AG20443 (cell line): ENCODE measurements at regions not wholly inside any gene's neighbourhood (a gene's known extent, or its start where the extent isn't known, plus 50 kb on each side); places are given as distances from the start of the nearest gene placed in this dataset.
A peak's percentile ranks its signal among the peaks of the same experiment; 100 is the strongest.

Experiments
- DNase-seq: peaks from one replicate; pipeline ENCODE4 v3.0.0; 2012; ENCODE audit warnings: low spot score, mixed read lengths

GRCh38 chr9:126093771-126094170 is 232.9 kb upstream of the MVB12B start:
- DNase-seq: no peak

DNA sequence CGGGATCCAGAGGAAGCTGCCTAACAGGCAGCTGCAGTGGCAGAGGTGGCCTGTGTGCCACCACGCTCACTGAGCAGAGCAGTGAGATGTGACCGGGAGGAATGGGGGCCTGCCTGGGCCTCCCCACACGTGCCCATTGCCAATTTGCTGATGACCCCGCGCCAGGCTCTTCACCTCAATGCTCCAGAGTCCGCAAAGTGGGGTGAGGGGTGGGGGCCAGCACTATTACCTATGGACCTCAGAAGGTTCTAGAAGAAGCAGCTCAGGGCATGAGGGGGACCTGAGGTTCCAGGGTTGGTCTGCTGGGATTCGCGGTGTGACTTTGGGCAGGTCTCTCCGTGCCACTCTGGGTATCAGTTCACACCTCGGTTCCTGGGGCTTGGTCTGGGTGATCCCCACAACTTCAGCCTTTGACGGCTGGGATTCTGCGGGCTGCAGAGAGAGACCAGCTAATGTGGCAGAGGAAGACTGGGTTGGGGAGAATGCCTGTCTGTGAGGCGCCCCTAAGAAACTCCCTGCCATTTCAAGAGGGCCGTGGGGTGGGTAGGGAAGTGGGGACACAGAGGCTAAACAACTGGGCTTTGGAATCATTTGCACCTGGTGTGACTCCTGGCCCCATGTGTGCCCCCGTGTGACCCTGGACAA is 231.0 kb upstream of the MVB12B start:
- DNase-seq: no peak

DNA sequence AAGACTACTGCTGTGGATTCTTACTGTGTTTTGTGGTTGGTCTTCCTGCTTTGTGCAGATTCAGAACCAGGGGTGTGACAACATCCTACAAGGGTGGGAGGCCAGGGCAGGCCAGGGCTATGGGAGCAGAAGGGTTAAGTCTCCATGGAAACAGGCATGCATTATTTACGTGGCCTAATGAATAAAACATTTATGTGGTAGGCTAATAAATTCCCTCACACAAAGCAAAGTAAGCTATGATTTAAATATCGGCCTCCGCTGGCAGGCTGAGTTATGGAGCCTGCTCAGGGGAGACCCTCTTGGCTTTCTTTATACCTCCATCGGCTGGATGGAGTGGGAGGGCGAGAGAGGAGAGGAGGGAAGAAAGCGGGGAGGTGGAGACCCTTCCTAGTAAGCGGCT is 230.3 kb upstream of the MVB12B start:
- DNase-seq: no peak

- DNase-seq: no peak
These were observed 228.9 kb upstream of the MVB12B start for GRCh38 chr9:126097679-126098078.

DNA sequence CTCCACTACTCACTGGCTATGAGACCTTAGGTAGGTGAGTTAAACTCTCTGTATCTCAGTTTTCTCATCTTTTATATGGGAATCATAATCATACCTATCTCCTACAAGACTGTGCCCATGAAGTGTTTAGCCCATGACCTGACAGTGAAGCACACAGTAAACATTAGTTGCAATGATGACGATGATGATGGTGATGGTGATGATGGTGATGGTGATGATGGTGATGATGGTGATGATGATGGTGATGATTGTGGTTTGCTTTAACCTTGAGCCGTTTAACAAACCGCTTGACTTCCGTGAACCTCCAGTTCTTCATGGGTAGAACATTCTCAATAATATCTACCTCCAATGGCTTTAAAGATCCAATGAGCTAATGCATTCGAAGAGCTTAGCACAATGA is 220.2 kb upstream of the MVB12B start:
- DNase-seq: no peak

DNA sequence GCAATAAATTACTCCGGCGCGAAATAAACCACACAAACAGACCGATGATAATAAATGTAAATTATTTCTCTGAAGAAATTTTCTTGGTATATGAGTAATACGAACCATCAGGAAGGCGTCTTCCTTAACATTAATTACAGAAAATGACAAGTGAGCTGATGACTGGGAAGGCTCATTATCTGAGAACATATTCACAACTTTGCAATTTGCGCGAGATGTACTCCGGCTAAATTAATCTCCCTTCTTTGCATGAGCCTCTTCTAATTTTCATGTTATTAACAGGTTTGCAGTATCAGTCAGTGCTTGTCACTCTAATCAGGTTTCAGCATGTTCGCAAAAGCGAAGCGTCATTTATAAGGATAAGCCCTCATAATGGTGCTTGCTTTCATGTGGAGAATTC is 218.9 kb upstream of the MVB12B start:
- DNase-seq: no peak

GRCh38 chr9:126108240-126108639 is 218.4 kb upstream of the MVB12B start:
- DNase-seq: peak; percentile 43

DNA sequence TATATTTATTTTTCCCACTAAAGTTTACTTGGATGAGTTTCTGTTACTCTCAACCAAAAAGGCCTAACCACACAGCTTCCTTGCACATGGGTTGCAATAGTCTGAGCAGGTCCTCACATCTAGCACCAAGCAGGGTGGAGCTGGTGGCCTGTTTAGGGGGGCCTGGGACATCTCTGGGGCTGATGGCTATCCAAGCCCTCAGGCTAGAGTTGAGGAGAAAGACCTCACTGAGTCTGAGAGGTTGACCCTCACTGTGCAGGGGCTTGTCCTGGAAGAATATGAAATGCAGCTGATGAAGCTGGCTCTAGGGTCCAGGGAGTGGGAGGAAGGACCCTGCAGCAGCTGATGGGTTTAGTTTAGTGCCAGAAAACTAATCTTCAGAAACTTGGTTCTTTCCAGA is 217.1 kb upstream of the MVB12B start:
- no peak for DNase-seq

DNA sequence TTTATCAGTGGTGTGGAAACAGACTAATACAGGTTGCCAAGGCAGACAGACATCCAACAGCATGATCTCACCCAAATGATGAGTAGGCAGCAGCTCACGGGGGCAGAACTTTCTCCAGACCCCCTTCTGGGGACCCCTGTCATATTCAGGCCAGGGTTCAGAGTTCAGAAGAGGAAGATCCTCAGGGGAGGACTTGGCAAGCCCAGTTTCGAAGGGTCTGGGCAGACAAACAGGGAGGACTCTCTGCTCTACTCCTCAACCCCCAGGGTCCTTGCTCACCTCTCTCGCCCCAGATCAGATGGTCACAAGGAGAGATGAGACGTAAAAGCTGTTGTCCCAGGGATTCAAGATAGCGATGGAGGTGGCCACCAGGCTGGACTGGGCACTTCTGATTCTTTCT is 215.1 kb upstream of the MVB12B start:
- DNase-seq: no peak

DNA sequence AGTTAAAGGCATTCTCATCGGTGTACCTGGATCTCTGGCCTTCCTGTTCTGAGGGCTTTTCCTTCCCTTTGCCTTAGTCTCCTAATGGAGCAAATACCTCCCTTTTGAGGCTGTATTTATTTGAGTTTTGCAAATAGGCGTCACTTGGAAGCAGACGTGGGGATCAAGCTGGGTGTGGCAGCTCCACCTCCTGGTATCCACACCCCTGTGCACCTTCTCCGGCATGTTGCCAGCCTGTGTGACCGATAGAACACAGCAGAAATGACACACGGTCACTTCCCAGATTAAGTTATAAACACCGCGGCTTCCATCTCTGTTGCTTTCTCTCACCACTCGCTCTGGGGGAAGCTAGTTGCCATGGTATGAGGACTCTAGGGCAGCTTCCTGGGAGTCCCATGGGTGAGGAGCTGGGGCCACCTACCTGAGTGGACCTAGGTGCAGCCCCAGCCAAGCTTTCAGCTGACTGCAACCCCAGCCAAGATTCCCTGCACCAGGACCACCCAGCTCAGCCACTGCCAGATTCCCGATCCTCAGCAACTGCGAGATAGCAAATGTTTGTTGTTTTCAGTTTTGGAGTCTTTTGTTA is 214.4 kb upstream of the MVB12B start:
- no peak for DNase-seq

GRCh38 chr9:126113176-126113575 is 213.5 kb upstream of the MVB12B start:
- DNase-seq: no peak

GRCh38 chr9:126113756-126114408 is 212.7 kb upstream of the MVB12B start:
- no peak for DNase-seq

GRCh38 chr9:126114409-126114760 is 212.2 kb upstream of the MVB12B start:
- DNase-seq: no peak

DNA sequence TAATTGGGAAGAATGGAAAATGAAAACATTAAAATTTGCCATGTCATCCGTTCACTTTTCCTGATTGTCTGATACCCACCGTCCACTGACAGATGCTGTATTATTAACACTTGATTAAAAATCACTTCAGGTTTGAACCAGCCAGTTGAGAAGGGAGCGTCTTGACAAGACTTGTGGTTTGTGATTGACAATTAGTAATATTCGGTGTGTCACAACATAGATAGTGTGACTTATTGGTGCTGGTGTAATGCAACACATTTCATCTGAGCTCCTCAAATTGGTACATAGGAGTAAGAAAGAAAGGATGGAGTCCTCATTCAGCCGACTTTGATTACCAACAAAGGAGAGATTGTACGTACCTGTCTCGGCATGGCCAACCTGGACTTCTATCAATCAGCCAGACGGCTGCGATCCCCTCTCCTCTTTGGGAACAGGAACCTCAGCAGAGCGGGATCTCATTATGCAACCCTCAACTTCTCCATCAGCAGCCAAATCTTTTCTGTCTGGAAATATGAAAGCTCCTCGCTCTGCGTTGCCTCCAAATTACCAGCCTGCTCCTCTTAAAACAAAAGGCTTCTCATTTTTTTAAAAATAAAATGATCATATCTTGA is 211.7 kb upstream of the MVB12B start:
- DNase-seq: no peak

DNA sequence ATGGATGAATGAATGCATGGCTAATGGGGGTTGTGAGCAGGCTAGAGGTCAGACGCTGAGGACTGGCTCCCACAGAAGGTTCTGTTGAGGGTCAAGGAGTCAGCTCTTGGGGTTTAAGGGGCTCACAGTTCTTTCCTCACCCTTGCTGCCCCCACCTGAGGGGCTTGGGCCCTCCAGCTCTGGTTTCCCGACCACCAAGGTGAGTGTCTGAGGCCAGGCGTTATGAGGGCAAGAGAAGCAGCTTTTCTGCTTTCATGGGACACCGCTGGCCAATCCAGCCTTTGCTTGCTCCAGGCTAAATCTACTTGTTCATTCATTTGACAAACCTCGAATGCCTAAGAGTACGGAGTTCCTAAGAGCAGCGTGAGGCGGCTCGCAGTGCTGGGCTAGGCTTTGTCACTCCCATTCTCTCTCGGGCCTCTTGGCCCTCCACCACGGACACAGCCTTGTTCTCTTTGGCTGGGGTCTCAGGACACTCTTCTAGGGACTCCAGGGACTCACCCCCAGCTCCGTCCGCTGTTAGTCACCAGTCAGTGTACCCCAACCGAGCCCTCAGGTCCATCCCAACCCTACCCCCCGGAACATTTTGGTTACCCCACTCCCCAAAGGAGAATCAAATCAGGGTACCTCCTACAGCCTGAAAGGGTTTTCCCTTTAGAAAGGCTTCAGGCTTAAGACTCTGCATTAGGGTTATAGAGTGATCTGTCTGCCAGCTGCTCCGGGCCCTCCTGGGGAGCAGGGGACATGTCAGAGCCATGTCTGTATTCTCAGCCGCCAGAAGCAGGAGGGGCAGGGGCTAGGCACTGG is 210.1 kb upstream of the MVB12B start:
- DNase-seq: peak; percentile 4

DNA sequence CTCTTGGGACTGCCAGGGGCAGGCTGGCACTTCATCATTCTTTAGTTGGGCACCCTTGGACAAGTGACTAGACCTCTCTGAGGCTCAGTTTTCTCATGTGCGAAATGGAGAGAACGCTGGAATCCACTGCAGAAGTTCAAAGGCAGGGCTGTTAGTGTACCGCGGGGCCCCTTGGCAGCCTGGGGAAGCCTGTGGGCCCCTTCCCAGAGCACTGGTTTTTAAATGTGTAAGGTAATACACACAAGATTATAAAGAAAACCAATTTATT is 209.5 kb upstream of the MVB12B start:
- DNase-seq: no peak

GRCh38 chr9:126117631-126118030 is 209.0 kb upstream of the MVB12B start:
- DNase-seq: peak; percentile 3

DNA sequence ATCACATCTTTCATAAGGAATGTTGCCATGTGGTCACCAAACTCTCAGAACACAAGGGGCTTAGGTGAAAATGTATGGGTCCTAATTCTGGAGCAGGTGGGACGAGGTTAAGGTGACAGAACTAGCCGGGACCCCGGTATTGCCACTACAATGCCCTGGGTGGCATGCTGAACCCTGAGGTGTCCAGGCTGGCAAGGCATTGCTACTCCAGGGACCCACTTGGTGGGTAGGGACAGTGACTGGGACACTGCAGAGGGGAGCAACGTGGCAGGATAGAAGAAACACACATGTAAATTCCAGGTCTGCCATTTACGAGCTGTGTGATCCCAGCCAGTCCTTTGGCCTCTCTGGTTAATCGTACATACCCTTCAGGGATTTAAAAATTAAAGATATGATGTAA is 206.9 kb upstream of the MVB12B start:
- DNase-seq: no peak

- DNase-seq: peak; percentile 5
These were observed 203.6 kb upstream of the MVB12B start for GRCh38 chr9:126122901-126123616.

DNA sequence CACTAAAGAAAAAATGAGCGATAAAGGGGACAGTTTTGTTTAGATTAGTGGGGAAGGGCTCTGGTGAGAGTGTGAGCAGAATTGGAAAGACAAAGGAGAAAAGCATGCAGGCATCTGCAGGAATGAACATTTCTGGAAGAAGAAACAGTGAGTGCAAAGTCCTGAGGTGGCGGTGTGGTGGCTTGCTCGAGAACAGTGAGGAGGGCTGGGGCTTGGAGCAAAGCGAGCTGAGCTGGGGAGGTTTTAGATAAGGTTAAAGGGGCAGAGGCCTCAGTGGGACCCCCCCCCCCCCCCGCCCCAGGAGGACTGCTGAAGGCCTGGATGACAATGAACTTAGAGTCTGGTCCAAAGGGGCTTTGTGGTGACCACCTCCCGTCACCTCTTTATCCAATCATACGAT is 202.7 kb upstream of the MVB12B start:
- DNase-seq: peak; percentile 3

GRCh38 chr9:126125177-126125576 is 201.5 kb upstream of the MVB12B start:
- DNase-seq: peak; percentile 13

DNA sequence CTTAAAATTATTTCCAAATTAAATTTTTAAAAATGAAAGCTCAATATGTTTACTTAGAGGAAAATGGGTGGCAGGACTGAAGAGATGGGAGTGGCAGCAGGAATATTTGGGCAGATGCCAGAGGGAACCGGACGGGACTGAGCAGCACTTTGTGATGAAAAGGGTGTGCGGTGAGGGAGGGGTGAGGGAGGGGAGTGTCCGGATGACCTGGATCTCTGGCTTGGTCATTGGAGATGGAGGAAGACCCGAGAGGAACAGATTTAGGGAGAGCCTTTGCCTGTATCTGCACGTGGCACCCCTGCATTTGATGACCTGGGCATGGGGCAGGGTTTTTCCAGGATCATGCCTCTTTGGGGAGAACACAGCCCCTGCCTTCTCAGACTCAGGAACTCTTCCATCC is 201.1 kb upstream of the MVB12B start:
- peak; percentile 44 for DNase-seq
